ENCODE measurements at regions not wholly inside any gene's neighbourhood (a gene's known extent, or its start where the extent isn't known, plus 50 kb on each side); places are given as distances from the start of the nearest gene placed in this dataset.

DNA sequence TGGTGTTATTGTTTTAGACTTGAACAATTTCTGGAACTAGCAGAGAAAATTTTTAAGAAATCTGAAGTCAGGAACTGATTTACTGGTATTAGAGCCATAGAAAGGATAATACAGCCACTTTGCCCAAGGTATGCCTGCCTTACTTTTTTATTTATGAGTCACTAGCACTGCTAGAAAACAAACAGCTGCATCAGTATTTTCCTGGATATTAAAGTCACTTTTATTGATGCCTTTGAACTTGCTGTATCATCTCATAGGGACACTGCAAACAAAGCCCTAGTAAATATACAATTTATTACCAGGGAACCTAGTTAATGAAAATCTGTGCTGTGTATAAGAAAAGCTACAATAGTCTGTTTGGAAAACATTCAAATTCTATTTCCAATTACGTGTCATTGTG is 490.8 kb upstream of the TMPRSS15 start:
- DNase-seq (ENCODE audit: low spot score): no peak
- in situ Hi-C loops (cut with MboI; ENCODE audit: low sequenced_read_pairs, unreplicated experiment): no loop called here
- TF ChIP-seq, protein P1, sequence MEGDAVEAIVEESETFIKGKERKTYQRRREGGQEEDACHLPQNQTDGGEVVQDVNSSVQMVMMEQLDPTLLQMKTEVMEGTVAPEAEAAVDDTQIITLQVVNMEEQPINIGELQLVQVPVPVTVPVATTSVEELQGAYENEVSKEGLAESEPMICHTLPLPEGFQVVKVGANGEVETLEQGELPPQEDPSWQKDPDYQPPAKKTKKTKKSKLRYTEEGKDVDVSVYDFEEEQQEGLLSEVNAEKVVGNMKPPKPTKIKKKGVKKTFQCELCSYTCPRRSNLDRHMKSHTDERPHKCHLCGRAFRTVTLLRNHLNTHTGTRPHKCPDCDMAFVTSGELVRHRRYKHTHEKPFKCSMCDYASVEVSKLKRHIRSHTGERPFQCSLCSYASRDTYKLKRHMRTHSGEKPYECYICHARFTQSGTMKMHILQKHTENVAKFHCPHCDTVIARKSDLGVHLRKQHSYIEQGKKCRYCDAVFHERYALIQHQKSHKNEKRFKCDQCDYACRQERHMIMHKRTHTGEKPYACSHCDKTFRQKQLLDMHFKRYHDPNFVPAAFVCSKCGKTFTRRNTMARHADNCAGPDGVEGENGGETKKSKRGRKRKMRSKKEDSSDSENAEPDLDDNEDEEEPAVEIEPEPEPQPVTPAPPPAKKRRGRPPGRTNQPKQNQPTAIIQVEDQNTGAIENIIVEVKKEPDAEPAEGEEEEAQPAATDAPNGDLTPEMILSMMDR (IDR thresholded peaks at IDR 0.05; ENCODE audit: borderline replicate concordance, control extremely low read depth, extremely low read depth, insufficient read depth, missing control alignments): no peak

DNA sequence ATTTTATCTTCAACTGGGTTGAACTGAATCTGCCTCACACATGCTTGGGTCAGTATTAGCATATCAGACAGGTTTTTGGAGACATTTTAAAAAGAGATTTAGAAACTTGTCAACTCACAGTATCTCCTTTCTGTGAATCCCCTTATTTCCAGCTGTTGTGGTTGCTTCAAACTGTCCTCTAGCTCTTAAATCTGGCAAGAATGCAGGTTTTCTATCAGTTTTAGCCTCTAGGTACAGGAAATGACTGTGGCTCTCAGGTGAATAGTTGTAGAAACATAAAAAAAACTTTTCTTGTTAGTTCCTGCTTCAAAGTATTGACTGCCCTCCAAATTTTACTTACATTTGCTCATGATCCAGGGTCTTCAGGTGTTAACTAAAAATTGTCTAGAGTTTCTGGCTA is 495.7 kb upstream of the TMPRSS15 start:
- in situ Hi-C loops (cut with MboI; ENCODE audit: low sequenced_read_pairs, unreplicated experiment): no loop called here
- no peak for DNase-seq (ENCODE audit: low spot score)
- TF ChIP-seq, protein P1 (IDR thresholded peaks at IDR 0.05; ENCODE audit: borderline replicate concordance, control extremely low read depth, extremely low read depth, insufficient read depth, missing control alignments): no peak

DNA sequence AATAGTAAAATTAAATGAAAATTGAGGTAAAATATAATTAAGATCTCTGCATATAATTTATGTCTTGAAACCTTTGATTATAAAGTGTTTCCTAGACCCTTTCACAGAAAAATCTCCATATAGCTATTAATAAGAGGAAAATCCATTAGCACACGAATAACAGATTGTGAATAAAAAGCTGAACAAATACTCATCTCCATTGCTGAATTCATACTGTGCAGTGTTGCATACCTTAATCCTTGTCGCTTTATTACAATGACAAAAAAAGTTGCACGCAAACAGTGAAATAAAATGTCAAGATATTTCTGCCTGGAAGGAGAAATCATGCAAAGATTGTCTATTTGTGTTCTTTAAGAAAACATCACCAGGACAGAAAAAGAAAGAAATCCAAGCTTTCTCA is 499.1 kb upstream of the TMPRSS15 start:
- DNase-seq (ENCODE audit: low spot score): no peak
- in situ Hi-C loops (cut with MboI; ENCODE audit: low sequenced_read_pairs, unreplicated experiment): no loop called here
- TF ChIP-seq, protein P1 (IDR thresholded peaks at IDR 0.05; ENCODE audit: borderline replicate concordance, control extremely low read depth, extremely low read depth, insufficient read depth, missing control alignments): no peak

GRCh38 chr21:18907076-18907475 is 503.5 kb upstream of the TMPRSS15 start:
- in situ Hi-C loops (cut with MboI; ENCODE audit: low sequenced_read_pairs, unreplicated experiment): no loop called here
- DNase-seq (ENCODE audit: low spot score): no peak
- TF ChIP-seq, protein P1 (IDR thresholded peaks at IDR 0.05; ENCODE audit: borderline replicate concordance, control extremely low read depth, extremely low read depth, insufficient read depth, missing control alignments): no peak

DNA sequence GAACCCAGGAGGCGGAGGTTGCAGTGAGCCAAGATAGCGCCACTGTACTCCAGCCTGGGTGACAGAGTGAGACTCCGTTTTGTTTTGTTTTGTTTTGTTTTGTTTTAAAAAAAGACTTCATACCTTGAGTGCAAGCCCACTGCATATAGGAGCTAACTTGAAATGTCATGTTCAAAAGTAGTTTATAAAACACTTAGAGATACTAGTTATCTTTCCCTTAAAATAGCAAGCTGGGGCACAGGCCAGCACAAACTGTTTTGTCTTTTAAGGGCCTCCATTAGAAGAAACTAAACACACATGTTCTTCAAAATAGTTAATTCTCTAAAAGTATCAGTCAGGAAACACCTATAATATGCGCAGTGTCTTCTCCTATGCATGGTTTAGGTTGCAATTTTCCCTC is 505.1 kb upstream of the TMPRSS15 start:
- TF ChIP-seq, protein P1 (IDR thresholded peaks at IDR 0.05; ENCODE audit: borderline replicate concordance, control extremely low read depth, extremely low read depth, insufficient read depth, missing control alignments): no peak
- in situ Hi-C loops (cut with MboI; ENCODE audit: low sequenced_read_pairs, unreplicated experiment): no loop called here
- DNase-seq (ENCODE audit: low spot score): no peak

DNA sequence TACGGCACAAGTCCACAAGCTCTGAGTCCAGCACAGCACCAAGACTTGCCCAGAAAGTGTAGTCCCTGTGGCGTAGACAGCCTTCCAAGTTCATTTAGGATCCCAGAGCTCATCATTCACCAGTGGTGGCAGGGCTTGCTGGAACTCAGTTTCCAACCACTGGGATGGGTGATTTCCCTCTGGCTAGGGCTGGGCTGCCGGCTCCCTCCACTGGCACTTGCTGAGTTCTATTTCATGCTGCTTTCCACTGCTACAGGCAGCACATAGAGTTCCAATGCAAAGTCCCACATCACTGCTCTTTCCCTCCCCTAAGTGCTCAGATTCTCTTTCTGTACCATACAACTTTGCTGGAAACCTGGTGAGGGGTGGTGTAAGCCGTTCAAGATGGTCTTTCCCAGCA is 510.3 kb upstream of the TMPRSS15 start:
- in situ Hi-C loops (cut with MboI; ENCODE audit: low sequenced_read_pairs, unreplicated experiment): no loop called here
- no peak for DNase-seq (ENCODE audit: low spot score)
- TF ChIP-seq, protein P1 (IDR thresholded peaks at IDR 0.05; ENCODE audit: borderline replicate concordance, control extremely low read depth, extremely low read depth, insufficient read depth, missing control alignments): no peak

DNA sequence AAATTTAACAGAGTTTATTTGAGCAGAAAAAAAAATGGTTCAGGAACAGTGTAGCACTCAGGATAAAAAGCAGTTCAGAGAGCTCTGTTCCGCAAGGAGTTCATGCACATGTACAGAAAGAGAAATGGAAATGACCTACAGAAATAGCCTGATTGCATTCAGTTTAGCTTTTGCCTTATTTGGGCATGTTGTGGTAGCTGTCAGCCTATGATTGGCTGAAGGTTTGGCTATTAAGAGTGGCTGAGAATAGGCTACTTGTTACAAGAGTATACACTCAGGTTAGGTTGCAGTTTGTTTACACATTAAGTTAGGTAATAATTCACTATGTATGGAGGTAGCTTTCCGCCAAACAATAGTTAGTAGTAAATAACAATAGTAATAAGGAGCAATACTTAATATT is 511.0 kb upstream of the TMPRSS15 start:
- no peak for DNase-seq (ENCODE audit: low spot score)
- TF ChIP-seq, protein P1 (IDR thresholded peaks at IDR 0.05; ENCODE audit: borderline replicate concordance, control extremely low read depth, extremely low read depth, insufficient read depth, missing control alignments): no peak
- in situ Hi-C loops (cut with MboI; ENCODE audit: low sequenced_read_pairs, unreplicated experiment): no loop called here
